ENCODE measurements at regions not wholly inside any gene's neighbourhood (a gene's known extent, or its start where the extent isn't known, plus 50 kb on each side); places are given as distances from the start of the nearest gene placed in this dataset.

DNA sequence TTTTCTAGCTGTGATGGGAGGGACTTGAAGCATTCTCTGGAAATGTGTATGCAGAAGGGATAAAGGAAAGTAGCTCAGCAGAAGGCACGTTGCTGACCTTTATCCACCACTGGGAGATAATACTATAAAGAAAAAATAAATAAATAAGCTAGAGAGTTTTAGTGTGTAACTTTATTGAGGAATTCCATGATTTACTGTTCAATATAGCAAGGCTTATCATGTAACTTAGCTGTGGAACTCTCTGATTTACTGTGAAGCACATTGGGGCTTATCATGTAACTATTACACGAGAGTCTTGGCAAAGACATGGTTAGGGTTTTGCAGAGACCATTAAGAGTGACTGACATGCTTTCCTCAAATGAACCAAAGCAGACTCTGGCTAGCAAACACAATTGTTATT is 316.1 kb upstream of the SNX7 start:
- WGBS, 2 donors: 85 to 89% methylated on average over 2 of the region's 2 CpGs
- DNase-seq (ENCODE audit: low spot score in 2 of 2): no peak
- H3K4me3 ChIP-seq (ENCODE audit: low read depth, poor library complexity, severe bottlenecking): no peak overlapping the region
- no peak for TF ChIP-seq POLR2A (IDR thresholded peaks at IDR 0.05)
- intact Hi-C loops (cut with DNase I; ENCODE audit: low total_unique reads): no loop called here

- TF ChIP-seq POLR2A (IDR thresholded peaks at IDR 0.05) (no peak), CTCF (IDR thresholded peaks at IDR 0.05) (no peak)
- WGBS, 2 donors: 82 to 84% methylated on average over 3 of the region's 3 CpGs
- intact Hi-C loops (cut with DNase I; ENCODE audit: low total_unique reads): no loop called here
- DNase-seq (ENCODE audit: low spot score in 2 of 2): no peak
- no peak overlapping the region for H3K4me3 ChIP-seq (ENCODE audit: low read depth, poor library complexity, severe bottlenecking)
Measured at GRCh38 chr1:98344731-98345130, 316.8 kb upstream of the SNX7 start.

- no peak overlapping the region for H3K4me3 ChIP-seq (ENCODE audit: low read depth, poor library complexity, severe bottlenecking)
- WGBS, 2 donors: 79 to 80% methylated on average over 1 of the region's 1 CpG
- DNase-seq (ENCODE audit: low spot score in 2 of 2): no peak
- TF ChIP-seq POLR2A (IDR thresholded peaks at IDR 0.05) (no peak), CTCF (IDR thresholded peaks at IDR 0.05) (no peak)
- intact Hi-C loops (cut with DNase I; ENCODE audit: low total_unique reads): no loop called here
Measured at GRCh38 chr1:98342566-98342965, 319.0 kb upstream of the SNX7 start.

- 89 to 90% methylated on average over 4 of the region's 4 CpGs for WGBS, 2 donors
- no peak for DNase-seq (ENCODE audit: low spot score in 2 of 2)
Measured at GRCh38 chr1:98340511-98340910, 321.0 kb upstream of the SNX7 start.

GRCh38 chr1:98336472-98337083 is 324.9 kb upstream of the SNX7 start:
- intact Hi-C loops (cut with DNase I; ENCODE audit: low total_unique reads): no loop called here
- no peak for DNase-seq (ENCODE audit: low spot score in 2 of 2)
- no peak overlapping the region for H3K4me3 ChIP-seq (ENCODE audit: low read depth, poor library complexity, severe bottlenecking)
- 65 to 70% methylated on average over 5 of the region's 5 CpGs for WGBS, 2 donors
- TF ChIP-seq CTCF (IDR thresholded peaks at IDR 0.05): no peak
- TF ChIP-seq POLR2A (IDR thresholded peaks at IDR 0.05): no peak

More at GRCh38 chr1:98340511-98340910, 321.0 kb upstream of the SNX7 start:
- intact Hi-C loops (cut with DNase I; ENCODE audit: low total_unique reads): no loop called here
- TF ChIP-seq CTCF (IDR thresholded peaks at IDR 0.05) (no peak), POLR2A (IDR thresholded peaks at IDR 0.05) (no peak)
- H3K4me3 ChIP-seq (ENCODE audit: low read depth, poor library complexity, severe bottlenecking): no peak overlapping the region

DNA sequence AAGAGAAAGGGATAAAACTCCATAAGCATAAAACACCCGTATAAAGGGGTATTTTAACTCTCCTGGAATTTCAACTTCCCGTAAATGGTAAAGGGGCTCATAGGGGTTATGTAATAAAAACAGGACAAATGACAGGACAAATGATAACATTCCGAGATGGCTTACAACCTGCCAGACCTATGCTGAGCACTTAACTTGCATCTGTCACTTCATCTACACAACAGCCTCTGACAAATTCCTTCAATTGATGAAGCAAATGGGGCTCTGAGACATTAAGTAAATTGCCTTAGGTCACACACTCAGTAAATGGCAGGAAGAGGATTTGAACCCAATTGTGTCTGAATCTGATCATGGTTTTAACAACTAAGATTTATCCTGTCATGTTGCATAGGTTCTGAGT is 327.6 kb upstream of the SNX7 start:
- WGBS, 2 donors: 93 to 94% methylated on average over 3 of the region's 3 CpGs
- intact Hi-C loops (cut with DNase I; ENCODE audit: low total_unique reads): no loop called here

More for the DNA sequence above, 327.6 kb upstream of the SNX7 start:
- no peak for DNase-seq (ENCODE audit: low spot score in 2 of 2)
- H3K4me3 ChIP-seq (ENCODE audit: low read depth, poor library complexity, severe bottlenecking): no peak overlapping the region
- TF ChIP-seq POLR2A (IDR thresholded peaks at IDR 0.05) (no peak), CTCF (IDR thresholded peaks at IDR 0.05) (no peak)
